T-cell (primary cell): ENCODE measurements at regions not wholly inside any gene's neighbourhood (a gene's known extent, or its start where the extent isn't known, plus 50 kb on each side); places are given as distances from the start of the nearest gene placed in this dataset.
"Not testable (repeated sequence)": the region's sequence is repeated elsewhere in the genome, so short reads cannot be mapped to it uniquely, and the experiment has no call there.

Source experiments
- ATAC-seq, 4 experiments: fragments of 200-7000 bp in 3 of 4; fragments of 150-1000 bp in 1 of 4; cut with Tn5 transposase; replicated peaks in 1 of 4; 1 replicate in 3 of 4; 2 replicates in 1 of 4; pipeline ENCODE4 v1.10.0; 2021; ENCODE audit warnings: moderate library complexity in 3 of 4, mild to moderate bottlenecking in 2 of 4, moderate number of reproducible peaks in 1 of 4
- CTCF ChIA-PET, 2 donors: fragments of 300-600 bp; sonication (Branson Sonifier 250); formaldehyde crosslinking; loops; one replicate each; lab custom pipeline; 2022; ENCODE audit warnings: antibody characterized with exemption in 2 of 2; lab: Charles Lee
- POLR2A ChIA-PET, 2 donors: fragments of 300-600 bp; sonication (Branson Sonifier 250); formaldehyde crosslinking; loops; one replicate each; lab custom pipeline; 2022; ENCODE audit warnings: antibody characterized with exemption in 2 of 2; lab: Charles Lee
- DNase-seq, 35 experiments: peaks; one replicate each; pipeline versions ENCODE4 v3.0.0 to v3.0.0-alpha.2; 2013 to 2023
- H3K27ac ChIP-seq: one replicate; pipeline ENCODE4 v1.5.1; 2013; ENCODE audit warnings: low read length
- H3K27me3 ChIP-seq, 2 experiments: replicated peaks in 1 of 2; 1 replicate in 1 of 2; 2 replicates in 1 of 2; pipeline versions ENCODE4 v1.6.1 to v1.7.0; 2013; ENCODE audit warnings: low read length in 1 of 2, mixed read lengths in 1 of 2; ENCODE audit not compliant: control insufficient read depth in 2 of 2, insufficient read depth in 2 of 2; ENCODE audit errors: extremely low read depth in 1 of 2
- H3K36me3 ChIP-seq, 2 donors: 1 replicate in 1 of 2; 2 replicates in 1 of 2; pipeline versions ENCODE4 v1.6.1 to v1.7.0; 2013; ENCODE audit warnings: low read length in 1 of 2; ENCODE audit not compliant: control insufficient read depth in 2 of 2, insufficient read depth in 1 of 2; ENCODE audit errors: extremely low read depth in 1 of 2
- H3K4me1 ChIP-seq, 2 experiments: 1 replicate in 1 of 2; 2 replicates in 1 of 2; pipeline versions ENCODE4 v1.6.1 to v1.7.0; 2013; ENCODE audit warnings: low read length in 2 of 2, mixed read lengths in 1 of 2; ENCODE audit not compliant: insufficient read depth in 2 of 2, control insufficient read depth in 1 of 2; ENCODE audit errors: extremely low read depth in 1 of 2
- H3K4me3 ChIP-seq, 2 donors: 1 replicate in 1 of 2; 2 replicates in 1 of 2; pipeline versions ENCODE4 v1.5.1 to v1.7.0; 2013; ENCODE audit warnings: mild to moderate bottlenecking in 2 of 2, low read length in 1 of 2, moderate library complexity in 1 of 2; ENCODE audit not compliant: control insufficient read depth in 1 of 2; ENCODE audit errors: extremely low read depth in 1 of 2
- H3K9me3 ChIP-seq: 2 replicates; pipeline ENCODE4 v1.7.0; 2013
- H3K27ac Mint-ChIP-seq, 2 donors: one replicate each; pipeline ENCODE4 v1.8.0; 2020 to 2021; ENCODE audit warnings: mild to moderate bottlenecking in 2 of 2, mixed read lengths in 2 of 2
- H3K27me3 Mint-ChIP-seq, 2 donors: one replicate each; pipeline ENCODE4 v1.8.0; 2021 to 2022; ENCODE audit warnings: mixed read lengths in 2 of 2
- H3K36me3 Mint-ChIP-seq: one replicate; pipeline ENCODE4 v1.8.0; 2021; ENCODE audit warnings: mixed read lengths
- H3K4me1 Mint-ChIP-seq, 3 donors: one replicate each; pipeline ENCODE4 v1.8.0; 2020 to 2022; ENCODE audit warnings: mixed read lengths in 3 of 3, mild to moderate bottlenecking in 1 of 3
- H3K4me3 Mint-ChIP-seq, 3 donors: one replicate each; pipeline ENCODE4 v1.8.0; 2020 to 2022; ENCODE audit warnings: mild to moderate bottlenecking in 3 of 3, mixed read lengths in 3 of 3, moderate library complexity in 3 of 3
- H3K9me3 Mint-ChIP-seq, 3 donors: one replicate each; pipeline ENCODE4 v1.8.0; 2020 to 2022; ENCODE audit warnings: mixed read lengths in 3 of 3
- WGBS: methylation state at CpG from one replicate; pipeline ENCODE4 v1.1.5; 2013; ENCODE audit warnings: missing lambda C conversion rate; ENCODE audit not compliant: insufficient coverage; 5-methylcytosine and 5-hydroxymethylcytosine counted together

DNA sequence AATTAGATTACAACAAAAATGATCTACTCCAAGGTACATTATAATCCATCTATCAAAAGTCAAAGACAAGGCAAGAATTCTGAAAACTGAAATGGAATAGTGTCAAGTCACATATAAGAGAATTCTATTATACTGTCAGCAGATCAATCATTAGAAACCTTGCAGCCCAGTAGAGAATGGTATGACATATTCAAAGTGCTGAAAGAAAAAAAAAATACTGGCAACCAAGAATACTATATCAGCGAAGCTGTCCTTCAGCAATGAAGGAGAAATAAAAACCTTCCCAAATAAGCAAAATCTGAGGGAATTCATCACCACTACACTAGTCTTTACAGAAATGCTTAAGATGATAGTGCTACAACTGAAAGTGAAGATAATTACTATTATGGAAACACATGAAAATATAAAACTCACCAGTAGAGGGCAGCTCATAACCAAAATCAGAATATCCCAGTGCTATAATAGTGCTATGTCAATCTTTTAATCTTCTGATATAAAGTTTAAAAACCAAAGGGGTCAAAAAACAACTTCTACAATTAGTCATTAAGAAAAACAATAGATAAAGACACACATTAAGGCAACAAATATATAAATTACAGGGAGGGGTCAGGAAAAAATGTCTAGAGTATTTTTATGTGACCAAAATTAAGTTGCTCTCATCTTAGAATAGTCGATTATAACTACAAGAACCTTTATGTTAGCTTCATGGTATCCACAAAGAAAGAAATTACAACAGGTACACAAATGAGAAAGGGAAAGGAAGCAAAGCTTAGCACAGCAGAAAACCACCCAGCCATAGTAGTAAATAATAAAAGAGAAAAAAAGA, 190.7 kb upstream of the CNTN6 start:
- Histone ChIP-seq H3K36me3 (no peaks in the 10 kb centered on the region), H3K27me3 (no peaks in the 10 kb centered on the region), H3K4me3 (no peak overlapping the region), H3K4me1 (no peaks in the 10 kb centered on the region), H3K9me3 (no peaks in the 10 kb centered on the region), H3K27ac (no peak overlapping the region)
- CTCF ChIA-PET, result interaction anchor here in 1 of 2 donors (0.6 kb wide), 1 partner anchor 60 kb away, joined by 3 read pairs; no protein-coding TSS in a partner anchor
- Mint-ChIP-seq H3K4me1 (no peaks in the 10 kb centered on the region), H3K27ac (no peak overlapping the region), H3K27me3 (no peaks in the 10 kb centered on the region), H3K9me3 (peaks cover 16 to 17% (median 17%) of the 10 kb centered on the region in 3 donors), H3K36me3 (no peaks in the 10 kb centered on the region), H3K4me3 (no peak overlapping the region)
- POLR2A ChIA-PET, result no interaction called here
- ATAC-seq, result no peak
- no peak for DNase-seq
- WGBS, result no CpG with 5 or more reads among the region's 2 CpGs

DNA sequence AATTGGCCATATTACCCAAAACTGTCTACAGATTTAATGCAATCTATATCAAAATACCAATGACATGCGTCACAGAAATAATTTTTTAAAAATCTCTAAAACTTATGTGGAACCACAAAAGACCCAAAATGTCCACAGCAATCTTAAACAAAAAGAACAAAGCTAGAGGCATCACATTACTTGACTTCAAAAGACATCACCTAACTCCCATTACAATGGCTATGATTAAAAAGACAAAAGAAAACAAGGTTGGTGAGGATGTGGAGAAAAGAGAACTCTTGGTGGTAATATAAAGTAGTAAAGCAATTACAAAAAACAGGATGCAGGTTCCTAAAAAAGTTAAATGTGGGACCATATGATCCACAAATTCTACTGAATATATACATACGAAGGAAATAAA, 187.6 kb upstream of the CNTN6 start:
- Histone ChIP-seq H3K36me3 (no peaks in the 10 kb centered on the region), H3K27ac (no peak overlapping the region), H3K9me3 (no peaks in the 10 kb centered on the region), H3K4me1 (no peaks in the 10 kb centered on the region), H3K4me3 (no peak overlapping the region), H3K27me3 (no peaks in the 10 kb centered on the region)
- ChIA-PET POLR2A (no interaction called here), CTCF (no interaction called here)
- Mint-ChIP-seq H3K4me1 (no peaks in the 10 kb centered on the region), H3K36me3 (no peaks in the 10 kb centered on the region), H3K9me3 (peaks cover 18 to 29% (median 21%) of the 10 kb centered on the region in 3 donors), H3K27me3 (no peaks in the 10 kb centered on the region), H3K27ac (no peak overlapping the region), H3K4me3 (no peak overlapping the region)
- ATAC-seq, result no peak
- no peak for DNase-seq
- no CpG with 5 or more reads among the region's 2 CpGs for WGBS

DNA sequence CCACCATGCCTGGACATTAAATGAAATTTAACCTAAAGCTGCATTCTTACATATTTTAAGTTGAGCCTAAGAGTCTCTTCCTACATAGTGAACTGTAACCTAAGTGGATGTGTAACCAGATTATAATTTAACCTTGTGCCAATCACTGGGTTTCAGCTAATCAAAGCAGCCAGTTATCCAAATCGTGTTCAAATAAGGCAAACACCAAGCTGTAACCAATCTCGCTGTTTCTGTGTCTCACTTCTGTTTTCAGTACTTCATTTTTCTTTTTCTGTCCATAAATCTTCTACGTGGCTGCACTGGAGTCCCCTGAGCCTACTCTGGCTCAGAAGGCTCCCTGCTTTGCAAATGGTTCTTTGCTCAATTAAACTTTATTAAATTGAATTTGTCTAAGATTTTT, 186.1 kb upstream of the CNTN6 start:
- Histone ChIP-seq H3K36me3 (no peaks in the 10 kb centered on the region), H3K27me3 (no peaks in the 10 kb centered on the region), H3K4me3 (no peak overlapping the region), H3K27ac (no peak overlapping the region), H3K4me1 (no peaks in the 10 kb centered on the region), H3K9me3 (no peaks in the 10 kb centered on the region)
- no peak for DNase-seq
- ChIA-PET CTCF (no interaction called here), POLR2A (no interaction called here)
- ATAC-seq, result no peak
- Mint-ChIP-seq H3K27me3 (no peaks in the 10 kb centered on the region), H3K4me3 (no peak overlapping the region), H3K4me1 (no peaks in the 10 kb centered on the region), H3K9me3 (peaks cover 17 to 33% (median 25%) of the 10 kb centered on the region in 3 donors), H3K27ac (no peak overlapping the region), H3K36me3 (no peaks in the 10 kb centered on the region)
- WGBS, result 42% methylated on average over 2 of the region's 3 CpGs

DNA sequence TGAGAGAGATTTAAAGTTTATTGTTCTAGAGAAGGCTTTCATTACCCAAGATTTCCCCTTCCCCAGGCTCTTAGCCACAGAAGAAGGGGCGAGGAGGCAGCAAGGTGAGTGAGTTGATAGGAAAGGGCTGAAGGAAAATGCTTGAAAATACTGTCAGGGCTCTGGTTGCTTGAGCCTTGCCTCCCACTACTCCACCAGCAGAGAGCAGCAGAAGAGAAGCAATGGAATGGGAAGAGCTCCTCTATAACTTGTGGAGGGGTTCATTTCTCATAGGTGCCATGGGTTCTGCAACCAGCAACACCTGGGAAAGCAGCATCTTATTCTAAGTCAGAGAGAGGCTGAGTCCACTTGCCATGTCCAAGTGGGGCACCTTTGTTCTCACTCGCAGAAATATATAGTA, 184.0 kb upstream of the CNTN6 start:
- DNase-seq (no peak), ATAC-seq (no peak)
- H3K4me1 Mint-ChIP-seq, result no peaks in the 10 kb centered on the region
- Histone ChIP-seq H3K27me3 (no peaks in the 10 kb centered on the region), H3K4me1 (no peaks in the 10 kb centered on the region), H3K36me3 (no peaks in the 10 kb centered on the region), H3K27ac (no peak overlapping the region), H3K4me3 (no peak overlapping the region), H3K9me3 (no peaks in the 10 kb centered on the region)
- H3K27me3 Mint-ChIP-seq, result no peaks in the 10 kb centered on the region
- CTCF ChIA-PET, result no interaction called here
- POLR2A ChIA-PET, result no interaction called here
- H3K36me3 Mint-ChIP-seq, result no peaks in the 10 kb centered on the region
- H3K27ac Mint-ChIP-seq, result no peak overlapping the region
- WGBS, result 100% methylated on average over 1 of the region's 2 CpGs
- peaks cover 4 to 24% (median 12%) of the 10 kb centered on the region in 3 donors for H3K9me3 Mint-ChIP-seq
- H3K4me3 Mint-ChIP-seq, result no peak overlapping the region

DNA sequence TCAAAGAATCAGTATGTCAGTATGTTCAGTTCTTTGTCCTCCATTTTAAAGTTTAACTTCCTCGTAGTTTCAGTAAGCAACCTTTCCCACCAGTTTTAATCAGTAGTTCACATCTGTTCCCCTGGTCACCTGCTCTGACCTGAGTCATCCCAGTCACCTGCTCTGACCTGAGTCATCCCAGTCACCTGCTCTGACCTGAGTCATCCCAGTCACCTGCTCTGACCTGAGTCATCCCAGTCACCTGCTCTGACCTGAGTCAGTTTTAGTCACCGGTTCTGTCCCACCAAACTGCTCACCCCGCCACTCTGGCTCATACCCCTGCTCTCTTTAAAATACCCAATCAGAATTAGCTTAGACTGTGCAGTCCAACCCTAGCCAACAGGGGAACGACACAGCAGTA, 180.1 kb upstream of the CNTN6 start:
- H3K4me3 Mint-ChIP-seq, ATAC-seq, H3K36me3 ChIP-seq, H3K36me3 Mint-ChIP-seq, H3K4me1 ChIP-seq, H3K27ac Mint-ChIP-seq, DNase-seq, POLR2A ChIA-PET, H3K27me3 ChIP-seq, H3K9me3 ChIP-seq, H3K4me3 ChIP-seq, CTCF ChIA-PET, H3K27ac ChIP-seq, H3K27me3 Mint-ChIP-seq, H3K4me1 Mint-ChIP-seq: not testable (repeated sequence)
- peaks cover 8 to 28% (median 12%) of the 10 kb centered on the region in 3 donors for H3K9me3 Mint-ChIP-seq
- WGBS, result 70% methylated on average over 1 of the region's 4 CpGs

DNA sequence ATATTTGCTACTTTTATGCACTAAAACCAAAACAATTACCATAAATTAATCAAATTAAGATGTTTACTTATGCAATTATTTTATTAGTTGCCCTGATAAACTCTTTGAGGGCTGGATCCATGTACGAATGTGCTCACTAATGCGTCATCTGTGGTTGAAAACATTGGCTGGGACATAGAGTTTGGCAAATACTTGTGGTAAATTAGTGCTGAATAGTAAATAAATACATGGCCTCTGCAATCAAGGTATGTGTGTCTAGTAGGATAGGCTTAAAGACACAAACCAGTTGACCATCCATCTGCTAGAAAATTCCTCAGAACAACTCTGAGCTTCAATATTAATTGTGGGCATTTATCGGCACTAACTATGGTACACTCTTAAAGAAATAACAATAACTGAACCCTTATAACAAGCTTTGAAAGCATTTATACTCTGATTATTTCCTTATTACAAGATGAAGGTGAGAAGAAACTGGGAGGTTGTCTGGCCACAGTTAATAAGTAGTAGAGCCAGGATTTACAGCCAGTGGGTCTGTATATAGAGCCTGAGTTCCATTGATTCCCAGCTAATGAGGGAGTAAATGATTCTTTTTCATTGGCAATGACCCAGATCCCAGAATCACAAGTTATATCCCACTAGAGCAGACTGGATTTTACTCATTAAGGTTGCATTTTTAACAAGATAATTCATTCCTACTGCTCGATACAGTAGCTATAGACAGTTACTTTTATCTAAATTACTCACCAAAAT, 169.5 kb upstream of the CNTN6 start:
- no peak overlapping the region for H3K4me3 ChIP-seq
- H3K9me3 Mint-ChIP-seq, result peaks cover 0 to 6% (median 2%) of the 10 kb centered on the region in 3 donors
- no peaks in the 10 kb centered on the region for H3K36me3 Mint-ChIP-seq
- H3K27me3 Mint-ChIP-seq, result no peaks in the 10 kb centered on the region
- H3K36me3 ChIP-seq, result no peaks in the 10 kb centered on the region
- ATAC-seq (no peak), DNase-seq (no peak)
- ChIA-PET POLR2A (no interaction called here), CTCF (no interaction called here)
- H3K4me1 ChIP-seq, result no peaks in the 10 kb centered on the region
- H3K27ac Mint-ChIP-seq, result no peak overlapping the region
- WGBS, result 100% methylated on average over 1 of the region's 4 CpGs
- H3K4me1 Mint-ChIP-seq, result no peaks in the 10 kb centered on the region
- H3K27me3 ChIP-seq, result no peaks in the 10 kb centered on the region
- H3K4me3 Mint-ChIP-seq, result no peak overlapping the region
- no peaks in the 10 kb centered on the region for H3K9me3 ChIP-seq
- H3K27ac ChIP-seq, result no peak overlapping the region
